Muscle layer of colon (tissue), 2 donors: ENCODE measurements at regions not wholly inside any gene's neighbourhood (a gene's known extent, or its start where the extent isn't known, plus 50 kb on each side); places are given as distances from the start of the nearest gene placed in this dataset.
"Not testable (repeated sequence)": the region's sequence is repeated elsewhere in the genome, so short reads cannot be mapped to it uniquely, and the experiment has no call there.

Source experiments
- H3K27ac ChIP-seq: one replicate; pipeline ENCODE4 v1.7.0; 2013; ENCODE audit warnings: low read depth, mild to moderate bottlenecking, low read length, moderate library complexity
- H3K27me3 ChIP-seq, 2 donors: one replicate each; pipeline ENCODE4 v1.7.0; 2013; ENCODE audit warnings: low read length in 2 of 2, mild to moderate bottlenecking in 2 of 2; ENCODE audit not compliant: insufficient read depth in 2 of 2, control insufficient read depth in 1 of 2
- H3K36me3 ChIP-seq: one replicate; pipeline ENCODE4 v1.7.0; 2013; ENCODE audit warnings: mild to moderate bottlenecking, low read length; ENCODE audit not compliant: insufficient read depth
- H3K4me1 ChIP-seq: one replicate; pipeline ENCODE4 v1.7.0; 2013; ENCODE audit warnings: mild to moderate bottlenecking, low read length; ENCODE audit not compliant: insufficient read depth
- H3K4me3 ChIP-seq, 2 donors: one replicate each; pipeline ENCODE4 v1.7.0; 2013; ENCODE audit warnings: low read length in 2 of 2, low read depth in 1 of 2, mild to moderate bottlenecking in 1 of 2, moderate library complexity in 1 of 2
- H3K9ac ChIP-seq: one replicate; pipeline ENCODE4 v1.7.0; 2013; ENCODE audit warnings: low read length
- H3K9me3 ChIP-seq: one replicate; pipeline ENCODE4 v1.7.0; 2013; ENCODE audit warnings: mild to moderate bottlenecking, low read length
- donor health status: abdominal sarcoma.
- donor health status: Adenocarcinoma of cecum.

DNA sequence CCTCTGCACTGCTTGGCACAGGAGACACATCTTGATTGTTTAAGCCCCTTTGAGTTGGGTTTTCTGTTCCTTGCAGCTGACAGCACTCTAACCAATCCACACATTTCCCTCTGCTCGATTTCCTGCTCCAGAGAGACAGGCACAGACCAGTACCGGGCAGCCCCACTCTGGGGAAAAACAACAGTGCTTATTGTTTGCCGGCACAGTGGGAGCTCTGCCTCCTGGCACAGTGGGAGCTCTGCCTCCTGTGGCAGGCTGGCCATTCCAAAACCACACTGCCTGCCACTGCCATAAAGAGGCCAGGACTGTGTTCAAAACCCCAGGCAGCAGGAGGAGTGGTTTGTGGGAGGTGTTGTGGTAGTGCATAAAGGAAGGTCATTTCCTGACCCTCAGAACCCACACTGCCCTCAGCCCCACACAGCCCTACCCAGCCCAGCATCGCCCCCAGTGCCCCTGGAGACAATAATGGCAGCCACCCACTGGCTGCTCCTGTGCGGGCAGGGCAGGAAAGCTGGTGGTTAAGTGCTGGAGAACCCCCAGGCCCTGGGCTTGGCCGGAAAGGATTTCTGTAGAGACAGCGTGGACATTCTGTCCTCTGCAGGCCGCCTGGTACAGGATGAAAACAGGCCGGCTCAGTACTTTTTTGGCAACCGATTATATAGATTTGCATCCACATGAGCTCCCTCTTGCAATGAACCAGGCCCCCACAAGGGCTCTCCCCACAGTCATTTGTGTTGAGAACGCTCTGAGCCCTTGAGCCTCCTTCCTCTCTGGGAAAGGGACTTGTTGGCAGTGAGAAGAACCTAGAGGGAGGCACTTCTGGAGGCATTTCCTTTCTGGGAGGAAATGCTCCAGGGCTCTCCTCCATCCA lies 182.8 kb downstream of the TRIM43 start:
- not testable (repeated sequence) for H3K36me3 ChIP-seq, H3K27me3 ChIP-seq, H3K4me1 ChIP-seq, H3K9me3 ChIP-seq, H3K4me3 ChIP-seq, H3K9ac ChIP-seq, H3K27ac ChIP-seq

DNA sequence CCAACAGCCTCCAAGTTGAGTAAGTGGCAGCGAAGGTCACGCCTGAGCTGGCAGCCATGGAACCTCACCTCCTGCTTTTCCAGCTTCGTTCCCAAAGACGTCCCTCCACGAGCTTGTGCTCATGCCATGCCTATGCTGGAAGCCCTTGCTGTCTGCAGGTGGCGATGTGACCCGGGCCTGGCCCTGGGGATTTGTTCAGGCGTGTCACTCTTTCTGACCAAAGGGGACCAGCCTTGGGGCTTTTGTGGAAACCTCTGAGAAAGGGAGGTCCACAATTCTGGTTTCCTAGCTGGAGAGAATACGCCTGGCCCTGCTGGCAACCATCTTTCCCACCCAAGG lies 183.4 kb downstream of the TRIM43 start:
- not testable (repeated sequence) for H3K27ac ChIP-seq, H3K27me3 ChIP-seq, H3K9me3 ChIP-seq, H3K36me3 ChIP-seq, H3K4me1 ChIP-seq, H3K9ac ChIP-seq, H3K4me3 ChIP-seq
